OCI-LY3 (cell line): ENCODE measurements at regions not wholly inside any gene's neighbourhood (a gene's known extent, or its start where the extent isn't known, plus 50 kb on each side); places are given as distances from the start of the nearest gene placed in this dataset.
"Not testable (repeated sequence)": the region's sequence is repeated elsewhere in the genome, so short reads cannot be mapped to it uniquely, and the experiment has no call there.

Experiments
- H2AFZ ChIP-seq: fragments of 200-600, 300-600 bp; shearing (Covaris generic); 2 replicates; pipeline ENCODE4 v1.6.0; 2014; ENCODE audit warnings: antibody characterized with exemption, low read depth, low read length
- H3K27ac ChIP-seq: fragments of 200-600, 300-600 bp; sonication (generic); 2 replicates; pipeline ENCODE4 v1.5.1; 2014; ENCODE audit warnings: mild to moderate bottlenecking, low read length, moderate library complexity, mixed read lengths
- H3K27me3 ChIP-seq: fragments of 200-600, 300-600 bp; sonication (generic); 2 replicates; pipeline ENCODE4 v1.6.1; 2014; ENCODE audit warnings: low read depth, low read length, mixed read lengths
- H3K36me3 ChIP-seq: fragments of 200-600, 300-600 bp; sonication (generic); replicated peaks from 2 replicates; pipeline ENCODE3; 2014; ENCODE audit warnings: low read depth, low read length, mixed read lengths
- H3K4me1 ChIP-seq: fragments of 300-600, 200-600 bp; sonication (generic); 2 replicates; pipeline ENCODE4 v1.6.1; 2014; ENCODE audit warnings: low read length, mixed read lengths
- H3K4me2 ChIP-seq: fragments of 200-600, 300-600 bp; sonication (generic); 2 replicates; pipeline ENCODE4 v1.6.1; 2014; ENCODE audit warnings: low read length, mixed read lengths
- H3K4me3 ChIP-seq: fragments of 300-600, 200-600 bp; sonication (generic); 2 replicates; pipeline ENCODE4 v1.5.1; 2014; ENCODE audit warnings: antibody characterized with exemption, mild to moderate bottlenecking, low read length, moderate library complexity
- H3K79me2 ChIP-seq: fragments of 300-600, 200-600 bp; shearing (Covaris generic); 2 replicates; pipeline ENCODE4 v1.6.1; 2014; ENCODE audit warnings: mild to moderate bottlenecking, low read length, mixed read lengths
- H3K9ac ChIP-seq: fragments of 300-600, 200-600 bp; shearing (Covaris generic); 2 replicates; pipeline ENCODE4 v1.6.0; 2014; ENCODE audit warnings: mild to moderate bottlenecking, low read length, moderate library complexity
- H3K9me3 ChIP-seq: fragments of 200-600, 300-600 bp; shearing (Covaris generic); 2 replicates; pipeline ENCODE4 v1.6.1; 2014; ENCODE audit warnings: low read length, mixed read lengths; ENCODE audit not compliant: insufficient read depth
- H4K20me1 ChIP-seq: fragments of 200-600, 300-600 bp; sonication (generic); 2 replicates; pipeline ENCODE4 v1.6.1; 2016; ENCODE audit warnings: low read length, mixed read lengths; ENCODE audit not compliant: insufficient read depth
- CTCF ChIP-seq: fragments of 200-600, 300-600 bp; sonication (generic); IDR thresholded peaks from 2 replicates; pipeline ENCODE4 v1.5.1; 2014; ENCODE audit warnings: antibody characterized with exemption, low read length, low read depth
- EZH2phosphoT487 ChIP-seq: fragments of 200-600 bp; shearing (Covaris generic); IDR thresholded peaks from 2 replicates; pipeline ENCODE4 v1.6.1; 2018; ENCODE audit warnings: antibody characterized with exemption, mixed run types, low read depth

GRCh38 chr9:113738893-113739604 lies 137.1 kb upstream of the ZNF618 start:
- TF ChIP-seq EZH2phosphoT487: no peak
- TF ChIP-seq CTCF: no peak
- Histone ChIP-seq H3K27ac (no peak overlapping the region), H3K79me2 (no peaks in the 10 kb centered on the region), H3K9ac (no peak overlapping the region), H3K4me2 (no peak overlapping the region), H2AFZ (no peak overlapping the region), H3K36me3 (no peaks in the 10 kb centered on the region), H4K20me1 (no peaks in the 10 kb centered on the region), H3K4me1 (no peaks in the 10 kb centered on the region), H3K4me3 (no peak overlapping the region), H3K27me3 (peaks cover 16% of the 10 kb centered on the region; the same call in 1 of the 2 replicates), H3K9me3 (no peaks in the 10 kb centered on the region)

- H3K27ac ChIP-seq, H4K20me1 ChIP-seq, H3K4me3 ChIP-seq, H3K4me1 ChIP-seq, H3K79me2 ChIP-seq, H3K36me3 ChIP-seq, H3K9me3 ChIP-seq, H2AFZ ChIP-seq, H3K4me2 ChIP-seq, H3K9ac ChIP-seq: not testable (repeated sequence)
- H3K27me3 ChIP-seq: peaks cover 16% of the 10 kb centered on the region; the same call in 1 of the 2 replicates
Measured at GRCh38 chr9:113739605-113740507, 136.3 kb upstream of the ZNF618 start.

GRCh38 chr9:113740508-113741500 lies 135.3 kb upstream of the ZNF618 start:
- H3K27me3 ChIP-seq: peaks cover 16% of the 10 kb centered on the region; the same call in 1 of the 2 replicates

GRCh38 chr9:113741886-113742854 lies 133.9 kb upstream of the ZNF618 start:
- Histone ChIP-seq H3K27me3 (peaks cover 16% of the 10 kb centered on the region; the same call in 1 of the 2 replicates), H3K9ac (no peak overlapping the region), H3K36me3 (no peaks in the 10 kb centered on the region), H3K27ac (no peak overlapping the region), H3K4me3 (no peak overlapping the region), H3K4me1 (no peaks in the 10 kb centered on the region), H2AFZ (no peak overlapping the region), H3K4me2 (no peak overlapping the region), H4K20me1 (no peaks in the 10 kb centered on the region), H3K9me3 (no peaks in the 10 kb centered on the region), H3K79me2 (no peaks in the 10 kb centered on the region)
- TF ChIP-seq CTCF (no peak), EZH2phosphoT487 (no peak)

More at GRCh38 chr9:113740508-113741500, 135.3 kb upstream of the ZNF618 start:
- not testable (repeated sequence) for H3K79me2 ChIP-seq, H2AFZ ChIP-seq, H4K20me1 ChIP-seq, H3K4me2 ChIP-seq, H3K4me1 ChIP-seq, H3K27ac ChIP-seq, H3K36me3 ChIP-seq, H3K9me3 ChIP-seq, H3K4me3 ChIP-seq, H3K9ac ChIP-seq
